GM12872 (cell line): ENCODE measurements at regions not wholly inside any gene's neighbourhood (a gene's known extent, or its start where the extent isn't known, plus 50 kb on each side); places are given as distances from the start of the nearest gene placed in this dataset.

ENCODE experiments used
- CTCF ChIP-seq: IDR thresholded peaks from 3 replicates; pipeline ENCODE4 v1.5.1; 2011; ENCODE audit warnings: low read depth, mild to moderate bottlenecking, low read length, moderate library complexity; ENCODE audit not compliant: insufficient read depth

GRCh38 chr1:217138799-217139466 lies 415.7 kb upstream of the ESRRG start:
- TF ChIP-seq CTCF, result no peak

- TF ChIP-seq CTCF, result no peak
Measured at GRCh38 chr1:217138173-217138765, 415.0 kb upstream of the ESRRG start.

GRCh38 chr1:217137210-217137881 lies 414.1 kb upstream of the ESRRG start:
- no peak for TF ChIP-seq CTCF

- TF ChIP-seq CTCF, result no peak
Measured at GRCh38 chr1:217136895-217137205, 413.6 kb upstream of the ESRRG start.

GRCh38 chr1:217135987-217136894 lies 413.0 kb upstream of the ESRRG start:
- TF ChIP-seq CTCF, result no peak

- no peak for TF ChIP-seq CTCF
Measured at GRCh38 chr1:217135569-217135915, 412.3 kb upstream of the ESRRG start.

GRCh38 chr1:217134857-217135568 lies 411.8 kb upstream of the ESRRG start:
- no peak for TF ChIP-seq CTCF
